Vagina (tissue), 2 donors: ENCODE measurements at regions not wholly inside any gene's neighbourhood (a gene's known extent, or its start where the extent isn't known, plus 50 kb on each side); places are given as distances from the start of the nearest gene placed in this dataset.

ENCODE experiments used
- DNase-seq, 2 donors: peaks; one replicate each; pipeline ENCODE4 v3.0.0-alpha.2; 2017; ENCODE audit errors: extremely low spot score in 2 of 2
- H3K27ac ChIP-seq: fragments of 200-600 bp; sonication (generic); one replicate; pipeline ENCODE4 v1.5.1; 2019
- H3K27me3 ChIP-seq: fragments of 200-600 bp; sonication (generic); one replicate; pipeline ENCODE4 v1.5.1; 2019
- H3K36me3 ChIP-seq, 2 donors: fragments of 200-600 bp; sonication (generic); one replicate each; pipeline ENCODE4 v1.5.1; 2017 to 2019
- H3K4me1 ChIP-seq: fragments of 200-600 bp; sonication (generic); one replicate; pipeline ENCODE4 v1.5.1; 2019
- H3K4me3 ChIP-seq, 2 donors: fragments of 200-600 bp; sonication (generic); 1 replicate in 1 of 2; 2 replicates in 1 of 2; pipeline ENCODE4 v1.5.1; 2016 to 2019
- H3K9me3 ChIP-seq: fragments of 200-600 bp; sonication (generic); one replicate; pipeline ENCODE4 v1.5.1; 2019
- CTCF ChIP-seq, 3 experiments: fragments of 450-650 bp in 2 of 3; fragments of 200-600 bp in 1 of 3; sonication (generic) in 1 of 3; IDR thresholded peaks; one replicate each; pipeline ENCODE4 v1.5.1; 2017 to 2019; ENCODE audit warnings: antibody characterized with exemption in 3 of 3, mild to moderate bottlenecking in 2 of 3, moderate library complexity in 2 of 3
- POLR2A ChIP-seq, 2 donors: fragments of 450-650 bp; IDR thresholded peaks; one replicate each; pipeline ENCODE4 v1.6.1; 2017; ENCODE audit warnings: antibody characterized with exemption in 2 of 2, mild to moderate bottlenecking in 2 of 2, moderate library complexity in 2 of 2
- POLR2AphosphoS5 ChIP-seq, 2 donors: sonication (generic); formaldehyde crosslinking; IDR thresholded peaks; one replicate each; pipeline ENCODE4 v1.9.0; 2017; ENCODE audit warnings: antibody characterized with exemption in 2 of 2, mild to moderate bottlenecking in 2 of 2, low read depth in 1 of 2; ENCODE audit not compliant: insufficient read depth in 1 of 2
- intact Hi-C: fragments of 100-400 bp; cut with DNase I; formaldehyde crosslinking; loops from one replicate; pipeline ENCODE4 v1.15.1; 2023

GRCh38 chr5:105230516-105231157 lies 1668.0 kb upstream of the NUDT12 start:
- H3K4me1 ChIP-seq, result no peaks in the 10 kb centered on the region
- H3K4me3 ChIP-seq, result no peak overlapping the region
- H3K9me3 ChIP-seq, result no peaks in the 10 kb centered on the region
- intact Hi-C loops, result no loop called here
- no peak overlapping the region for H3K27ac ChIP-seq
- H3K27me3 ChIP-seq, result no peaks in the 10 kb centered on the region
- TF ChIP-seq CTCF (IDR thresholded peaks at IDR 0.05) (no peak), POLR2A (IDR thresholded peaks at IDR 0.05) (no peak), POLR2AphosphoS5 (IDR thresholded peaks at IDR 0.05; ENCODE audit: insufficient read depth in 1 of 2, low read depth in 1 of 2) (no peak)
- no peaks in the 10 kb centered on the region for H3K36me3 ChIP-seq
- no peak for DNase-seq

- H3K9me3 ChIP-seq, result no peaks in the 10 kb centered on the region
- no peak for TF ChIP-seq POLR2A (IDR thresholded peaks at IDR 0.05)
- TF ChIP-seq CTCF (IDR thresholded peaks at IDR 0.05), result no peak
- TF ChIP-seq POLR2AphosphoS5 (IDR thresholded peaks at IDR 0.05; ENCODE audit: insufficient read depth in 1 of 2, low read depth in 1 of 2), result no peak
- H3K27me3 ChIP-seq, result no peaks in the 10 kb centered on the region
- DNase-seq, result no peak
- intact Hi-C loops, result no loop called here
- no peak overlapping the region for H3K27ac ChIP-seq
- no peaks in the 10 kb centered on the region for H3K36me3 ChIP-seq
- H3K4me3 ChIP-seq, result no peak overlapping the region
- H3K4me1 ChIP-seq, result no peaks in the 10 kb centered on the region
Measured at GRCh38 chr5:105218018-105218417, 1655.4 kb upstream of the NUDT12 start.

- Histone ChIP-seq H3K9me3 (no peaks in the 10 kb centered on the region), H3K4me1 (no peaks in the 10 kb centered on the region), H3K36me3 (no peaks in the 10 kb centered on the region), H3K27ac (no peak overlapping the region), H3K27me3 (no peaks in the 10 kb centered on the region), H3K4me3 (no peak overlapping the region)
- intact Hi-C loops, result no loop called here
- no peak for DNase-seq
- TF ChIP-seq POLR2A (IDR thresholded peaks at IDR 0.05) (no peak), CTCF (IDR thresholded peaks at IDR 0.05) (no peak), POLR2AphosphoS5 (IDR thresholded peaks at IDR 0.05; ENCODE audit: insufficient read depth in 1 of 2, low read depth in 1 of 2) (no peak)
Measured at GRCh38 chr5:105213078-105213477, 1650.5 kb upstream of the NUDT12 start.

- no peaks in the 10 kb centered on the region for H3K9me3 ChIP-seq
- no peak overlapping the region for H3K4me3 ChIP-seq
- H3K36me3 ChIP-seq, result no peaks in the 10 kb centered on the region
- no peak overlapping the region for H3K27ac ChIP-seq
- H3K27me3 ChIP-seq, result no peaks in the 10 kb centered on the region
- no peaks in the 10 kb centered on the region for H3K4me1 ChIP-seq
- TF ChIP-seq CTCF (IDR thresholded peaks at IDR 0.05), result no peak
- no peak for TF ChIP-seq POLR2AphosphoS5 (IDR thresholded peaks at IDR 0.05; ENCODE audit: insufficient read depth in 1 of 2, low read depth in 1 of 2)
- no peak for TF ChIP-seq POLR2A (IDR thresholded peaks at IDR 0.05)
- DNase-seq, result no peak
- intact Hi-C loops, result no loop called here
Measured at GRCh38 chr5:105207066-105207465, 1644.5 kb upstream of the NUDT12 start.

- intact Hi-C loops, result no loop called here
Measured at GRCh38 chr5:105197531-105197930, 1634.9 kb upstream of the NUDT12 start.

More at GRCh38 chr5:105197531-105197930, 1634.9 kb upstream of the NUDT12 start:
- Histone ChIP-seq H3K27ac (no peak overlapping the region), H3K9me3 (no peaks in the 10 kb centered on the region), H3K36me3 (no peaks in the 10 kb centered on the region), H3K27me3 (no peaks in the 10 kb centered on the region), H3K4me3 (no peak overlapping the region), H3K4me1 (no peaks in the 10 kb centered on the region)
- no peak for DNase-seq
- TF ChIP-seq POLR2AphosphoS5 (IDR thresholded peaks at IDR 0.05; ENCODE audit: insufficient read depth in 1 of 2, low read depth in 1 of 2), result no peak
- TF ChIP-seq POLR2A (IDR thresholded peaks at IDR 0.05), result no peak
- no peak for TF ChIP-seq CTCF (IDR thresholded peaks at IDR 0.05)
